Spleen (tissue), 7 donors: ENCODE measurements at regions not wholly inside any gene's neighbourhood (a gene's known extent, or its start where the extent isn't known, plus 50 kb on each side); places are given as distances from the start of the nearest gene placed in this dataset.

Experiments
- POLR2AphosphoS5 ChIP-seq, 3 donors: sonication (generic); formaldehyde crosslinking; IDR thresholded peaks; one replicate each; pipeline ENCODE4 v1.5.1; 2017; ENCODE audit warnings: antibody characterized with exemption in 3 of 3
- TF ChIP-seq, protein P1 (sequence below), 11 experiments: fragments of 200-600 bp in 7 of 11; fragments of 450-650 bp in 4 of 11; sonication (generic) in 4 of 11; IDR thresholded peaks in 8 of 11; conservative IDR thresholded peaks in 3 of 11; 1 replicate in 7 of 11; 2 replicates in 4 of 11; pipeline versions ENCODE4 v1.4.0 to v1.8.0; 2016 to 2021; ENCODE audit warnings: antibody characterized with exemption in 11 of 11, inconsistent platforms in 4 of 11, mild to moderate bottlenecking in 1 of 11
- donor health status: DM: no; HTN: no; CAD: no; lungs with moderate emphysema.
- donor health status: DM: no; HTN: no; CAD: no.
- donor health status: DM: no; HTN: no; CAD: no.

DNA sequence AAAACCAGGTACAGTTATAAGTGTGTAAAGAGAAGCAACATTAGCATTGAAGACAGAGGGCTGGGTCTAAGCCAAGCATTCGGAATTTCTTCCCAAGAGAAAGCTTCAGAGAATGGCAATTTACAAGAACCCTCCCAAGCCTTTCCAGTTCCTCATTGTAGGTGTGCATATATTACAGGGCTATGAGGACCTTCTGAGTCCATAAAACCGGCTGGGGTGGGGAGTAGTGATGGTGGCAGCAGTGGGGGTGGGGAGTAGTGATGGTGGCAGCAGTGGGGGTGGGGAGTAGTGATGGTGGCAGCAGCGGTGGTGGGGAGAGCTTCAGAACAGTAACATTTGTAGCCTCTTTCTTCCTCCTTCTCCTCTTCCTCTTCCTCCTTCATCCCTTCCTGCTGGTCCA, 368.7 kb upstream of the UMPS start:
- TF ChIP-seq POLR2AphosphoS5 (IDR thresholded peaks at IDR 0.05) = no peak
- TF ChIP-seq, protein P1, sequence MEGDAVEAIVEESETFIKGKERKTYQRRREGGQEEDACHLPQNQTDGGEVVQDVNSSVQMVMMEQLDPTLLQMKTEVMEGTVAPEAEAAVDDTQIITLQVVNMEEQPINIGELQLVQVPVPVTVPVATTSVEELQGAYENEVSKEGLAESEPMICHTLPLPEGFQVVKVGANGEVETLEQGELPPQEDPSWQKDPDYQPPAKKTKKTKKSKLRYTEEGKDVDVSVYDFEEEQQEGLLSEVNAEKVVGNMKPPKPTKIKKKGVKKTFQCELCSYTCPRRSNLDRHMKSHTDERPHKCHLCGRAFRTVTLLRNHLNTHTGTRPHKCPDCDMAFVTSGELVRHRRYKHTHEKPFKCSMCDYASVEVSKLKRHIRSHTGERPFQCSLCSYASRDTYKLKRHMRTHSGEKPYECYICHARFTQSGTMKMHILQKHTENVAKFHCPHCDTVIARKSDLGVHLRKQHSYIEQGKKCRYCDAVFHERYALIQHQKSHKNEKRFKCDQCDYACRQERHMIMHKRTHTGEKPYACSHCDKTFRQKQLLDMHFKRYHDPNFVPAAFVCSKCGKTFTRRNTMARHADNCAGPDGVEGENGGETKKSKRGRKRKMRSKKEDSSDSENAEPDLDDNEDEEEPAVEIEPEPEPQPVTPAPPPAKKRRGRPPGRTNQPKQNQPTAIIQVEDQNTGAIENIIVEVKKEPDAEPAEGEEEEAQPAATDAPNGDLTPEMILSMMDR (IDR thresholded peaks at IDR 0.05 in 8 of 11, conservative IDR thresholded peaks at IDR 0.05 in 3 of 11) = no peak
